IPS DF 6.9 (cell line): ENCODE measurements at regions not wholly inside any gene's neighbourhood (a gene's known extent, or its start where the extent isn't known, plus 50 kb on each side); places are given as distances from the start of the nearest gene placed in this dataset.

Experiments used
- DNase-seq: peaks from one replicate; pipeline ENCODE4 v3.0.0-alpha.2; 2013; ENCODE audit warnings: low read depth, low spot score
- H3K27ac ChIP-seq: one replicate; pipeline ENCODE4 v1.5.1; 2013; ENCODE audit warnings: low read length, control low read depth
- H3K27me3 ChIP-seq: 2 replicates; pipeline ENCODE4 v1.6.1; 2013; ENCODE audit warnings: mild to moderate bottlenecking, low read length; ENCODE audit not compliant: control insufficient read depth, insufficient read depth
- H3K36me3 ChIP-seq: 2 replicates; pipeline ENCODE4 v1.6.1; 2013; ENCODE audit warnings: low read length; ENCODE audit not compliant: control insufficient read depth, insufficient read depth
- H3K4me1 ChIP-seq: 2 replicates; pipeline ENCODE4 v1.6.1; 2013; ENCODE audit warnings: low read length; ENCODE audit not compliant: control insufficient read depth, insufficient read depth
- H3K4me3 ChIP-seq: 2 replicates; pipeline ENCODE4 v1.5.1; 2013; ENCODE audit warnings: mild to moderate bottlenecking, low read length
- H3K9me3 ChIP-seq: 2 replicates; pipeline ENCODE4 v1.6.1; 2013; ENCODE audit warnings: low read length, inconsistent platforms; ENCODE audit not compliant: control insufficient read depth, insufficient read depth
- WGBS: extraction: QIAGEN DNeasy Blood & Tissue Kit; methylation state at CpG from one replicate; pipeline ENCODE4 v1.1.7; 2013; ENCODE audit warnings: mixed read lengths, missing lambda C conversion rate; ENCODE audit not compliant: insufficient read length, insufficient coverage; 5-methylcytosine and 5-hydroxymethylcytosine counted together

DNA sequence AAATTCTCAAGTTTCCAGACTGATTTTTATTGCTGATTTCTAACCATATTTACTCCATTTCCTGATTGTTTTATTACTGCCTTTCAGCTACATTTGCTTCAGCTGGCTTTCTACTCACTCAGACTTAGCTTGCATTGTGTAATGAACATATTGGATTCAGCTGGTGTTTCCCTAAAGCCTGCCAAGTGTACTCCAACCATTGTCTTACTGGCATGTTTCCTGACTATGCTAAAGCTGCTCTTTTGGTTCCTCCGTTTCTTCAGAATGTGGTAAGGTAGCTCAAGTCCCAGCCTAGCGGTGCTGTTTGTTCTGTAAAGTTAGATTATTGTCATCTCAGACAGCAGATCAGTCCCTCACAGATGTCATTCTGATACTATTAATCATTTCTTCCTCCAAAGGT, 53.1 kb upstream of the GLRA2 start:
- no CpG with 5 or more reads among the region's 2 CpGs for WGBS
- Histone ChIP-seq H3K27ac (no peak overlapping the region), H3K4me3 (no peak overlapping the region), H3K9me3 (no peaks in the 10 kb centered on the region), H3K27me3 (no peaks in the 10 kb centered on the region), H3K4me1 (no peaks in the 10 kb centered on the region), H3K36me3 (no peaks in the 10 kb centered on the region)
- DNase-seq: no peak

DNA sequence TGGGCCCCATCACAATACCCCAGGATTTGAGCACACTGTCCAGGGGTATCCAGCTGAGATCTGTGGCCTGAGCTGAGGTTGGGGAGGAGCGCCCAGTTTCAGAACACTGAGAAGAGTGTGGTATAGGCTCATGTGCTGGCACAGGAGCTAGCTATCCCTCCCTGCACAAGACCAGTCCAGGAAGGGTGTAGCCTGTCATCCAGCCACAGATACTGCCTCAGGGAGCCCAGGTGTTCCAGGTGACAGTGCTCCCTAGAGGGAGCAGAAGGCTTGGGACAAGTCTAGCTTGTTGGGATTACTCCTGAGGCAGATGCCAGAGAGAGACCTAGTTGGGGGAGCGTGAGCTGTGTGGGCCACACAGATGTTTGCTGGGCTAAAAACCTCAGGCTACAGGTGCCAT, 79.6 kb upstream of the GLRA2 start:
- no CpG with 5 or more reads among the region's 2 CpGs for WGBS
- no peak overlapping the region for H3K27ac ChIP-seq

DNA sequence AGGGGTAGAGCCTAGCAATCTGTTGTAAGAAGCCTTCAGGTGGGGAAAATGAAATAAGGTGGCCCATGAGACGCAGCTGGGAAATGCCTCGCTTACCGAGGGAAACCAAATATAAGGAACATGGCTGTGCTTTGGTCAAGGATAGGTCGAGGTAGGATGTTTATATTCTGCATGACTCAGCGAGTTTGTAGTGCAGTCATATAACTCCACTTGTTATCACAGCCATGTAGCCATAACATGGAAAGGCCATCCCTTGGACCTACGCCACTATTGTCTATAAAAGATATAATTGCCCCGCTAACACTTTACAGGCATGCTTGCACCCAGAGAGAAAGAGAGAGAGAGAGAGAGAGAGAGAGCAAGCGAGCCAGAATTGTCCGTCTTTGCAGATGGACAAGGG, 80.9 kb upstream of the GLRA2 start:
- no CpG with 5 or more reads among the region's 9 CpGs for WGBS
- no peaks in the 10 kb centered on the region for H3K36me3 ChIP-seq
- no peak for DNase-seq
- no peaks in the 10 kb centered on the region for H3K9me3 ChIP-seq
- H3K4me1 ChIP-seq: no peaks in the 10 kb centered on the region
- H3K27ac ChIP-seq: no peak overlapping the region
- no peak overlapping the region for H3K4me3 ChIP-seq
- no peaks in the 10 kb centered on the region for H3K27me3 ChIP-seq

More for the DNA sequence above, 79.6 kb upstream of the GLRA2 start:
- H3K4me3 ChIP-seq: no peak overlapping the region
- H3K36me3 ChIP-seq: no peaks in the 10 kb centered on the region
- no peak for DNase-seq
- no peaks in the 10 kb centered on the region for H3K9me3 ChIP-seq
- no peaks in the 10 kb centered on the region for H3K27me3 ChIP-seq
- H3K4me1 ChIP-seq: no peaks in the 10 kb centered on the region

DNA sequence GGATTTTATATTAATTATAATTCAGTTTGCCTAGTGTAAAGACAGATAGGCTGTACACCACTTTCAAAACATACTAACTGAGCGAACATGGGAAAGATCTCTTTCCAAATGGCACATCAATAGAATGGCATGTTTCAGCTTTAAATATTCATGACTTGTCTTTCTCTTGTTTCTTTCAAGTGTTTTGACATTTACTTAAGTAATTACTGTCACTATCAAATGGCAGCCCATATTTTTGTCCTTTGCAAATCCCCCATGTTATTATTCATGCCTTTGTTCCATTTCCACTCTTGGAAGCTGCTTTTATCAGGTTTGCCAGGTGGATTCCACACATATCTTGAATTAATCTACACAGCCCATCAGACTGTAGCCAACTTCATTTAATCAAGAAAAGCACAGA, 89.2 kb upstream of the GLRA2 start:
- no peaks in the 10 kb centered on the region for H3K27me3 ChIP-seq
- no CpG with 5 or more reads among the region's 1 CpG for WGBS

DNA sequence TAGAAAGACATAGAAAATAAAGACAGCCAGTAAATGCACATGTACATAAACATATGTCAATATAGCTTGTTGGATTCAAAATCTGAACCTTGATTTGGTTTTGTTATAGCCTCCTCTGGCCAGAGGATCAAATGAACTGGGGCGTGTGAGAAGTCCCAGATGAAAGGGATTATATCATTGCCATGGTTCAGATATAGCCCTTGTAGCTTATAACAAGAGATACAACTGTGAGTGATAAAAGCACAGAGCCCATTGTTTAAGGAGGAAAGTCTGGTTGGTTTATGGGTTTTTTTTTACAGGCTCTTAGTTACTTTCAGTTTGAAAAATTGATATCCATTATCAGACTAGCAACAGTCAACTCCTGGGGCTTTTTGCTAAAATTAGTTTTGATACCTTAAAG, 101.7 kb upstream of the GLRA2 start:
- no peak for DNase-seq
- H3K27me3 ChIP-seq: no peaks in the 10 kb centered on the region
- H3K9me3 ChIP-seq: no peaks in the 10 kb centered on the region
- H3K4me1 ChIP-seq: no peaks in the 10 kb centered on the region
- WGBS: no CpG with 5 or more reads among the region's 1 CpG
- no peak overlapping the region for H3K27ac ChIP-seq
- H3K4me3 ChIP-seq: no peak overlapping the region
- no peaks in the 10 kb centered on the region for H3K36me3 ChIP-seq

More for the DNA sequence above, 89.2 kb upstream of the GLRA2 start:
- no peaks in the 10 kb centered on the region for H3K4me1 ChIP-seq
- no peak overlapping the region for H3K4me3 ChIP-seq
- no peak overlapping the region for H3K27ac ChIP-seq
- no peaks in the 10 kb centered on the region for H3K9me3 ChIP-seq
- DNase-seq: no peak
- H3K36me3 ChIP-seq: no peaks in the 10 kb centered on the region

DNA sequence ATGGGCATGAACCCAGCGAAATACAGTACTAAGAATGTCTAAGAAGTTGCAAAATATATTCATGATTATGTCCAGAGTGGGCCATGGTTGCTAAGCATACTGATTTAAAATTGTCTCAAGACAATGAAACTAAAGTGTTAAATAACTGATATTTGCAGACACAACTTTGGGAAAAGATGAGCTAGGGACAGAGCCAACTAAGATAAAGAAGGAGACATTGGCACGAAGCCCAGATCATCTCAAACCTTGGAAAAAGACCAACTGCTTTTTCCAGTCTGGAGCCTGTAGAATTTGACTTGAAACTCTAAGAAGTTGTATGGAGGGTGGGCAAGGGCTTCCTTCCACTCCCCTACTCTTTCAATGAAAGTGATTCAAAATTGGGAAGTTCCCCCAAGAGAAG, 108.5 kb upstream of the GLRA2 start:
- Histone ChIP-seq H3K4me1 (no peaks in the 10 kb centered on the region), H3K36me3 (no peaks in the 10 kb centered on the region), H3K9me3 (no peaks in the 10 kb centered on the region), H3K27me3 (no peaks in the 10 kb centered on the region), H3K27ac (no peak overlapping the region), H3K4me3 (no peak overlapping the region)
- no CpG with 5 or more reads among the region's 2 CpGs for WGBS
- no peak for DNase-seq

DNA sequence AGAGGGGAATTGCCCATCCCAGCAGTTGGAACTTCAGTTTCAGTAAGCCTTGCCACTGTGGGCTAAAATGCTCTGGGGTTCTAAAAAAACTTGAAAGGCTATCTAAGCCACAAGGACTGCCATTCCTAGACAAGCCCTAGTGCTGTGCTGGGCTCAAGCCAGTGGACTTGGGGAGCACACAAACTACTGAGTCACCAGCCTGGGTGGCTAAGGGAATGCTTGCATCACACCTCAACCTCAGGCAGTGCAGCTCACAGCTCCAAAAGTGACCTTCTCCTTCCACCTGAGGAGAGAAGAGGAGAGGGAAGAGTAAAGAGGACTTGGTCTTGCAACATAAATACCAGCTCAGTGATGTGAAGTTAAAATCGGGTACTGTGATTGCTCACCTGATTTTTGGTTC, 116.7 kb upstream of the GLRA2 start:
- no CpG with 5 or more reads among the region's 1 CpG for WGBS

DNA sequence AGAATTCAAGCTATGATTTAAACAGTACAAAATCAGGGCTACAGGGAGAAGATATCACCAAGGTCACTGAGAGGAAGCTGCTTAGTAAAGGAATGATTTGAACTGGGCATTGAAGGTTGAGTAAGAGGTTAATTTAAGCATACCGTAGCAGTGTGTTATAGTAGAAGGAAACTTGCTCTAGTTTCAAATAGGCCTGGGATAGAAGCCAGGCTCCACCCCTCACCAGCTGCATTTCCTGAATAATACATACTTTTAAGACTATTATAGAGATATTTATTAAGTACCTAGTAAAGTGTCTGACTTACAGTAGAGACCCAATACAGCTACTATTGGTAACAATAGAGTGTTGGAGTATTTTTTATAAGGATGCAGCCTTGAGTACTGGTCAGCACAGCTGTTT, 118.0 kb upstream of the GLRA2 start:
- no peaks in the 10 kb centered on the region for H3K27me3 ChIP-seq
- no peak for DNase-seq
- H3K4me1 ChIP-seq: no peaks in the 10 kb centered on the region
- no peak overlapping the region for H3K27ac ChIP-seq
- no CpG with 5 or more reads among the region's 1 CpG for WGBS
- H3K36me3 ChIP-seq: no peaks in the 10 kb centered on the region
- H3K9me3 ChIP-seq: no peaks in the 10 kb centered on the region
- H3K4me3 ChIP-seq: no peak overlapping the region

More for the DNA sequence above, 116.7 kb upstream of the GLRA2 start:
- no peak for DNase-seq
- H3K4me1 ChIP-seq: no peaks in the 10 kb centered on the region
- no peaks in the 10 kb centered on the region for H3K36me3 ChIP-seq
- H3K4me3 ChIP-seq: no peak overlapping the region
- H3K27me3 ChIP-seq: no peaks in the 10 kb centered on the region
- no peaks in the 10 kb centered on the region for H3K9me3 ChIP-seq
- H3K27ac ChIP-seq: no peak overlapping the region

DNA sequence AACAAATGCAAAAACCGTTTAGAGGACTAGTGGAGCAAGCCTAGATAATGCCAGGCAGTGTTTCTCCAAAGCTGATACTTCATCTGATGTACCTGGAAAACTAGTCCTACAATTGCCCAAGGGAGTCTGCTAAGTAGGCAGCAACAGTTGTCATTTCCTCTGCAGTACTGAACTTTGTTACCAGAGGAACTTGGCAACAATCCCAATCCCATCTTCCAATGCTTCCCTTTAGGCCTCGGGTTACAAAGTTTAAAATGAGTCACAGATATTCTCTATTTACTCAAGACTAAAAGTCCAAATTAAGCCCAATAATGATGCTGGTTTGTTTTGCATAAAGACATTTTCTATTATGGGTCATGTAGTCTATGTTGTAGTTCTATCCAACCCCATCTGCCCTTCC, 120.0 kb upstream of the GLRA2 start:
- H3K27me3 ChIP-seq: no peaks in the 10 kb centered on the region
- WGBS: no CpG with 5 or more reads among the region's 2 CpGs
- no peaks in the 10 kb centered on the region for H3K9me3 ChIP-seq
- no peak for DNase-seq
- H3K36me3 ChIP-seq: no peaks in the 10 kb centered on the region
- H3K4me3 ChIP-seq: no peak overlapping the region
- no peak overlapping the region for H3K27ac ChIP-seq
- H3K4me1 ChIP-seq: no peaks in the 10 kb centered on the region

DNA sequence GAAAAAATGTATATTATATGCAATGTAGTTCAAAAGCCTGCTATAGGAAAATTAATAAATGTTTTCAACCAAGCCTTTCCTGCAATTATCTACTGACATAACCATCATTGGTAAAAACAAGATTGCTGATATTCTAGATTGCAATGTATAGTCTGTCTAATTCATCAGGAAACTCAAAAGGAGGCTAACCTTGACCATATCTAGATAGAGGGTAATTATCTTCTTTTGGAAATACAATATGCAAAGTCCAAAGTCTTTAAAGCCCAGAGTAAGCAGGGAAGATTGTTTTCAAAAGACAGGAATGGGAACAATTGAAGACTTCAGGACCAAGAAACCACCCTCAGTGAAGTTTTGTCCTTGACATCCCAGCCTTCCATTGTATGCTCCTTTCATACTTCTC, 123.1 kb upstream of the GLRA2 start:
- no peaks in the 10 kb centered on the region for H3K36me3 ChIP-seq
- H3K27ac ChIP-seq: no peak overlapping the region
- H3K9me3 ChIP-seq: no peaks in the 10 kb centered on the region
- DNase-seq: no peak
- H3K4me1 ChIP-seq: no peaks in the 10 kb centered on the region
- H3K4me3 ChIP-seq: no peak overlapping the region
- H3K27me3 ChIP-seq: no peaks in the 10 kb centered on the region

DNA sequence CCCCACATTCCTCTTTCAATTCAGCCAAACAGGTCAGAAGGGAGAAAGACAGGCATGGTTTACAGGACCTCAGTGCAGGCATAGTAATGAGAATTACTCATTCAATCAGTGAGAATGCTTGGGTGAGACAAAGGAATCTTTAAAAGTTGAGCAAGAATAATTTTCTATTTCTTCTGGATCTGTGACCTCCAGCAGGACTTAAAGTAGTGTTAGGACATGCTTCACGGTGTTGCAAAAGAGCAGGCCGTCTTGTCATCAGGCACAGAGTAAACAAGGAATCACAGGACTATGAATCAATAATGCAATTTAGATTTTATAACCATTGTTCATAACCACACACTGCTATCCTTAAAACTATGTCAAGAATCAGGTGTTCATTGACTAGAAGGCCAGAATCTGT, 130.6 kb upstream of the GLRA2 start:
- no peaks in the 10 kb centered on the region for H3K9me3 ChIP-seq
- no CpG with 5 or more reads among the region's 2 CpGs for WGBS
- H3K27me3 ChIP-seq: no peaks in the 10 kb centered on the region
- no peak for DNase-seq
- no peak overlapping the region for H3K27ac ChIP-seq
- H3K4me3 ChIP-seq: no peak overlapping the region
- H3K4me1 ChIP-seq: no peaks in the 10 kb centered on the region
- no peaks in the 10 kb centered on the region for H3K36me3 ChIP-seq
